Esophagus squamous epithelium (tissue), 5 donors: ENCODE measurements at regions not wholly inside any gene's neighbourhood (a gene's known extent, or its start where the extent isn't known, plus 50 kb on each side); places are given as distances from the start of the nearest gene placed in this dataset.

Source experiments
- DNase-seq: peaks from one replicate; lab custom pipeline; 2025; lab: John Stamatoyannopoulos, UW
- H3K27ac ChIP-seq, 4 donors: fragments of 200-600 bp; sonication (generic); one replicate each; pipeline ENCODE4 v1.5.1; 2016 to 2019; ENCODE audit warnings: mild to moderate bottlenecking in 1 of 4
- H3K27me3 ChIP-seq, 4 donors: fragments of 200-600 bp; sonication (generic); 1 replicate in 3 of 4; 2 replicates in 1 of 4; pipeline versions ENCODE4 v1.5.1 to v1.6.0; 2017 to 2021; ENCODE audit warnings: antibody characterized with exemption in 1 of 4
- H3K36me3 ChIP-seq, 3 donors: fragments of 200-600 bp; sonication (generic); one replicate each; pipeline ENCODE4 v1.5.1; 2016 to 2019
- H3K4me1 ChIP-seq, 3 donors: fragments of 200-600 bp; sonication (generic); one replicate each; pipeline ENCODE4 v1.5.1; 2017 to 2019
- H3K4me3 ChIP-seq, 4 donors: fragments of 200-600 bp; sonication (generic); 1 replicate in 3 of 4; 2 replicates in 1 of 4; pipeline ENCODE4 v1.5.1; 2016 to 2019; ENCODE audit warnings: mild to moderate bottlenecking in 2 of 4, moderate library complexity in 1 of 4
- H3K9me3 ChIP-seq, 3 donors: fragments of 200-600 bp; sonication (generic); one replicate each; pipeline ENCODE4 v1.5.1; 2016 to 2019
- POLR2A ChIP-seq, 4 donors: fragments of 450-650 bp; IDR thresholded peaks; one replicate each; pipeline ENCODE4 v1.6.1; 2017; ENCODE audit warnings: antibody characterized with exemption in 4 of 4, mild to moderate bottlenecking in 4 of 4, moderate library complexity in 3 of 4
- WGBS, 2 donors: methylation state at CpG; one replicate each; pipeline ENCODE4 v1.1.5; 2018; 5-methylcytosine and 5-hydroxymethylcytosine counted together
- intact Hi-C: fragments of 100-400 bp; cut with DNase I; formaldehyde crosslinking; loops from one replicate; pipeline ENCODE4 v1.15.0; 2022
- TF ChIP-seq, protein P1 (sequence below), 6 experiments: fragments of 450-650 bp in 4 of 6; fragments of 200-600 bp in 2 of 6; sonication (generic) in 2 of 6; IDR thresholded peaks; one replicate each; pipeline ENCODE4 v1.5.1; 2016 to 2019; ENCODE audit warnings: antibody characterized with exemption in 6 of 6, mild to moderate bottlenecking in 4 of 6, moderate library complexity in 4 of 6
- donor health status: DM: yes; HTN: yes; CAD: no.

DNA sequence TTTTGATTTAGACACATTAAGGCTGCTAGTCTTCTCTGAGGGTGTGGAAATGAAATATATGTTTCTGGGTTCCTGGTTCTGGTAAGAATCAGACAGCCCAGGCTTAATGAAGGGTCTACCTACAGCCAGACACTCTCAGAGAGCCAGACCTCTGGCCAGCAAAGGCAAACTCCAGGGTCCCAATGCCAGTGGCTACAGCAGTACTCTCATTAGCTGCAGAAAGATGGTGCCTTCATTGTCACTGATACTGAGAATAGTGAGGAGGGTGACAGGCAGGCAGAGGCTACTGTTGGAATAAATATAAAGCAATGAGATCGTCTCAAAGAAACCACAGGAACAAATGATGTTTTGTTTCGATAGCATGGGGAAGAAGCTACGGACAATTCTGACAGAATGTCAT is 437.6 kb downstream of the GPM6A start:
- H3K36me3 ChIP-seq = no peaks in the 10 kb centered on the region
- intact Hi-C loops = no loop called here
- no peak for DNase-seq
- WGBS, 2 donors = 73 to 76% methylated on average over 3 of the region's 3 CpGs
- H3K4me1 ChIP-seq = no peaks in the 10 kb centered on the region
- no peak overlapping the region for H3K4me3 ChIP-seq
- no peak overlapping the region for H3K27ac ChIP-seq
- no peak for TF ChIP-seq POLR2A (IDR thresholded peaks at IDR 0.05)
- TF ChIP-seq, protein P1, sequence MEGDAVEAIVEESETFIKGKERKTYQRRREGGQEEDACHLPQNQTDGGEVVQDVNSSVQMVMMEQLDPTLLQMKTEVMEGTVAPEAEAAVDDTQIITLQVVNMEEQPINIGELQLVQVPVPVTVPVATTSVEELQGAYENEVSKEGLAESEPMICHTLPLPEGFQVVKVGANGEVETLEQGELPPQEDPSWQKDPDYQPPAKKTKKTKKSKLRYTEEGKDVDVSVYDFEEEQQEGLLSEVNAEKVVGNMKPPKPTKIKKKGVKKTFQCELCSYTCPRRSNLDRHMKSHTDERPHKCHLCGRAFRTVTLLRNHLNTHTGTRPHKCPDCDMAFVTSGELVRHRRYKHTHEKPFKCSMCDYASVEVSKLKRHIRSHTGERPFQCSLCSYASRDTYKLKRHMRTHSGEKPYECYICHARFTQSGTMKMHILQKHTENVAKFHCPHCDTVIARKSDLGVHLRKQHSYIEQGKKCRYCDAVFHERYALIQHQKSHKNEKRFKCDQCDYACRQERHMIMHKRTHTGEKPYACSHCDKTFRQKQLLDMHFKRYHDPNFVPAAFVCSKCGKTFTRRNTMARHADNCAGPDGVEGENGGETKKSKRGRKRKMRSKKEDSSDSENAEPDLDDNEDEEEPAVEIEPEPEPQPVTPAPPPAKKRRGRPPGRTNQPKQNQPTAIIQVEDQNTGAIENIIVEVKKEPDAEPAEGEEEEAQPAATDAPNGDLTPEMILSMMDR (IDR thresholded peaks at IDR 0.05) = no peak
- no peaks in the 10 kb centered on the region for H3K27me3 ChIP-seq
- H3K9me3 ChIP-seq = no peaks in the 10 kb centered on the region

DNA sequence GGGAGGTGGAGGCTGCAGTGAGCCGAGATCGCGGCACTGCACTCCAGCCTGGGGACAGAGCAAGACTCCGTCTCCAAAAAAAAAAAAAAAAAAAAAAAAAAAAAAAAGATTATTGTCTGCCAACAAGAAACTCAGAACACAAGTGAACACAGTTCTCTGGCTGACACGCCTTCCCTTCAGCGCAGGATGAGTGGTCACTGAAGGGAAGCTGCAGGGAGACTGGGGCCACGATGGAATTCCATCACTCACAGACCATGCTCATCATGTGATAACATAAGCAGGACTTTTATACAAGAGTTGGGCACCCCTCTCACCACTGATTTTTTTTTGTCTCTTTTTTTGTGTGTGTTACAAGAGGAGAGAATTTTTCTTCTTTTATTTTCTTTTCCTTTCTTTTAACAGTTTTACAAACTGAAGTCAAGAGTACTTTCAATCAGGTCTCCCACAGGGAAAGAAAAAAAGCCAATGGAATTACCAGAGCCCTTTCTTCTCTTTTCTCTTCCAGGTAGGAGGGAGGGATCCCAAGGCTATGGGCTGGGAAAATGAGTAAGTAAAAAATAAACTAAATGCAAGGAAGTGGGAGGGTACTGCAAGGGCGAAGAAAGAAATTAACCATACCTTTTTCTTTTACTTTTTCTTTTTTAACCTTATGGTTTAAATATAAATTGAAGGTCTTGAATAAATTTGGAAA is 435.6 kb downstream of the GPM6A start:
- 72 to 74% methylated on average over 4 to 6 of the region's 8 CpGs for WGBS, 2 donors
- intact Hi-C loops = no loop called here
- H3K27ac ChIP-seq = no peak overlapping the region
- H3K27me3 ChIP-seq = no peaks in the 10 kb centered on the region
- H3K4me1 ChIP-seq = no peaks in the 10 kb centered on the region
- H3K4me3 ChIP-seq = no peak overlapping the region
- H3K36me3 ChIP-seq = no peaks in the 10 kb centered on the region
- TF ChIP-seq, protein P1 (IDR thresholded peaks at IDR 0.05) = no peak
- TF ChIP-seq POLR2A (IDR thresholded peaks at IDR 0.05) = no peak
- no peaks in the 10 kb centered on the region for H3K9me3 ChIP-seq
- no peak for DNase-seq

DNA sequence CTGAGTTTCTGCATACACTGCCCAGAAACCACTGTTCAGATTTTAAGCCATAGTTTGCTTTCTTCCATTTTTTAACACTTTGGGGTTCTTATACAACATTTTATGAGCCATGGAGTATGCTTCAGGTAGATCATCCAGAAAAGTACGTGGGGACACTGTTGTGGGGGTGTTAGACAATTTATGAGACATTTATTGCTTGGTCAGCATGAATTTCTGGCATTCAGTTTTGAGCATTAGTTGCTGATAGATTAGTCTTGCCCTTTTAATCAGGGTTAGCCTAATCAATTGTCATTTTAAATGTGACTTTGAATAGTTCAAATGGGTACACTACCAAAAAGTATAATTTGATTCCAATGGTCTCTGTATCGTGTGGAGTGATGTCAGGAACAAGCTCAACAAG is 434.9 kb downstream of the GPM6A start:
- no peak for TF ChIP-seq POLR2A (IDR thresholded peaks at IDR 0.05)
- TF ChIP-seq, protein P1 (IDR thresholded peaks at IDR 0.05) = no peak
- Histone ChIP-seq H3K4me3 (no peak overlapping the region), H3K36me3 (no peaks in the 10 kb centered on the region), H3K27ac (no peak overlapping the region), H3K4me1 (no peaks in the 10 kb centered on the region), H3K9me3 (no peaks in the 10 kb centered on the region), H3K27me3 (no peaks in the 10 kb centered on the region)
- intact Hi-C loops = no loop called here
- 56 to 59% methylated on average over 2 of the region's 2 CpGs for WGBS, 2 donors
- no peak for DNase-seq

DNA sequence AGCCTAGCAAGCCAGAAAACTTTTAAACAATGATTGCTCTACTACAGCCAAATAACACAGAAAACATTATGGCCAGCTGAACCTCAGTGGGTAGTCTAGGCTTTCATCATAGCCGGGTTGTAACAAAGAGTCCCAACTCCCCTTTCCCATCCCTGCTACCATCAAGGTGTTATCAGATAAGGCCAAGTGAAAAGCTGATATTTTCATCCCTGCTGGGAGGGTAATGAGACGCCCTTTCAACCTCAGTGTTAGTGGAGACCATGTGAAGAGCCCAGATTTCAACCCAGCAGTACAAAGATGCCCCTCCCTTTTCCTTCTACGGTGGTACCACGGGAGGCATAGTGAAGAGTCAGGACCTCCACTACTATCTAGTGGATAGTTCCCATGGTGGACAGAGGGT is 433.7 kb downstream of the GPM6A start:
- 48 to 72% methylated on average over 4 of the region's 4 CpGs for WGBS, 2 donors
- no peaks in the 10 kb centered on the region for H3K36me3 ChIP-seq
- intact Hi-C loops = no loop called here
- no peak for TF ChIP-seq POLR2A (IDR thresholded peaks at IDR 0.05)
- TF ChIP-seq, protein P1 (IDR thresholded peaks at IDR 0.05) = no peak
- DNase-seq = no peak
- no peak overlapping the region for H3K4me3 ChIP-seq
- H3K9me3 ChIP-seq = no peaks in the 10 kb centered on the region
- H3K4me1 ChIP-seq = no peaks in the 10 kb centered on the region
- no peaks in the 10 kb centered on the region for H3K27me3 ChIP-seq
- no peak overlapping the region for H3K27ac ChIP-seq

DNA sequence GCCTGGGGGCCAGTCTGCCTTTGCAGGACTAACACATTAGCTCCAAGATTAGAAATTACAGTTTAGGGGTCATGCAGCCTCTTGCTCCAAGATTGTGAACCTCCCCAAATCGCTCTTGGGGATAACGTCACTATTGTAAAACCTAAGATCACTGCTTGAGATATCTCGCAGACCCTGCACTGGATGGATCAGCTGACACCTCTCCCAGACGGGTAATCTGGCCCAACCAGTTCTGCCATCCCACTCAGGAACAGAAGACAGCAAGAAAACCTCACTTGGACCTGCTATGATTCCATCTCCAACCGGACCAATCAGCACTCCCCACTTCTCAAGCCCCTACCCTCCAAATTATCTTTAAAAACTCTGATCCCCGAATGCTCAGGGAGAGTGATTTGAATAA is 431.2 kb downstream of the GPM6A start:
- WGBS, 2 donors = 66 to 68% methylated on average over 6 of the region's 6 CpGs
- TF ChIP-seq POLR2A (IDR thresholded peaks at IDR 0.05) = no peak
- TF ChIP-seq, protein P1 (IDR thresholded peaks at IDR 0.05) = no peak
- Histone ChIP-seq H3K27me3 (no peaks in the 10 kb centered on the region), H3K36me3 (no peaks in the 10 kb centered on the region), H3K4me3 (no peak overlapping the region), H3K27ac (no peak overlapping the region), H3K4me1 (no peaks in the 10 kb centered on the region), H3K9me3 (no peaks in the 10 kb centered on the region)
- intact Hi-C loops = no loop called here
- DNase-seq = no peak
